ENCODE measurements at regions not wholly inside any gene's neighbourhood (a gene's known extent, or its start where the extent isn't known, plus 50 kb on each side); places are given as distances from the start of the nearest gene placed in this dataset.
A peak's percentile ranks its signal among the peaks of the same experiment; 100 is the strongest.
"Not testable (repeated sequence)": the region's sequence is repeated elsewhere in the genome, so short reads cannot be mapped to it uniquely, and the experiment has no call there.

- DNase-seq (ENCODE audit: low read depth) = peak; percentile 0
- no peak for TF ChIP-seq CTCF (conservative IDR thresholded peaks at IDR 0.05; ENCODE audit: low read depth, low read length)
Observed at GRCh38 chr4:105061731-105062130, 84.9 kb upstream of the TET2 start.

GRCh38 chr4:105066401-105066800, 80.3 kb upstream of the TET2 start:
- no peak for TF ChIP-seq CTCF (conservative IDR thresholded peaks at IDR 0.05; ENCODE audit: low read depth, low read length)
- H3K4me3 ChIP-seq (ENCODE audit: low read depth, low read length) = no peak overlapping the region
- no peak for DNase-seq (ENCODE audit: low read depth)

More at GRCh38 chr4:105061731-105062130, 84.9 kb upstream of the TET2 start:
- H3K4me3 ChIP-seq (ENCODE audit: low read depth, low read length) = no peak overlapping the region

- DNase-seq (ENCODE audit: low read depth) = no peak
- H3K4me3 ChIP-seq (ENCODE audit: low read depth, low read length) = no peak overlapping the region
- no peak for TF ChIP-seq CTCF (conservative IDR thresholded peaks at IDR 0.05; ENCODE audit: low read depth, low read length)
Observed at GRCh38 chr4:105067431-105067830, 79.2 kb upstream of the TET2 start.

- no peak overlapping the region for H3K4me3 ChIP-seq (ENCODE audit: low read depth, low read length)
Observed at GRCh38 chr4:105067946-105068345, 78.7 kb upstream of the TET2 start.

GRCh38 chr4:105068516-105068915, 78.2 kb upstream of the TET2 start:
- DNase-seq (ENCODE audit: low read depth) = no peak
- no peak overlapping the region for H3K4me3 ChIP-seq (ENCODE audit: low read depth, low read length)
- no peak for TF ChIP-seq CTCF (conservative IDR thresholded peaks at IDR 0.05; ENCODE audit: low read depth, low read length)

More at GRCh38 chr4:105067946-105068345, 78.7 kb upstream of the TET2 start:
- DNase-seq (ENCODE audit: low read depth) = no peak
- no peak for TF ChIP-seq CTCF (conservative IDR thresholded peaks at IDR 0.05; ENCODE audit: low read depth, low read length)

GRCh38 chr4:105072095-105072494, 74.6 kb upstream of the TET2 start:
- DNase-seq (ENCODE audit: low read depth); H3K4me3 ChIP-seq (ENCODE audit: low read depth, low read length): not testable (repeated sequence)

- DNase-seq (ENCODE audit: low read depth) = no peak
- no peak for TF ChIP-seq CTCF (conservative IDR thresholded peaks at IDR 0.05; ENCODE audit: low read depth, low read length)
- no peak overlapping the region for H3K4me3 ChIP-seq (ENCODE audit: low read depth, low read length)
Observed at GRCh38 chr4:105074097-105074496, 72.6 kb upstream of the TET2 start.

GRCh38 chr4:105075045-105075444, 71.6 kb upstream of the TET2 start:
- no peak for DNase-seq (ENCODE audit: low read depth)
- no peak overlapping the region for H3K4me3 ChIP-seq (ENCODE audit: low read depth, low read length)
- no peak for TF ChIP-seq CTCF (conservative IDR thresholded peaks at IDR 0.05; ENCODE audit: low read depth, low read length)
